IMR-90 (cell line): ENCODE measurements at regions not wholly inside any gene's neighbourhood (a gene's known extent, or its start where the extent isn't known, plus 50 kb on each side); places are given as distances from the start of the nearest gene placed in this dataset.

Experiments
- ATAC-seq: fragments of 200-7000 bp; cut with Tn5 transposase; 2 replicates; pipeline ENCODE4 v1.9.1; 2020; ENCODE audit warnings: low read depth, mild to moderate bottlenecking, moderate library complexity
- BruUV-seq: library from RNA; stranded (reverse); fragments of 400-500 nt; replicated peaks from 2 replicates; lab custom pipeline; 2021; lab: Mats Ljungman, UMichigan
- CTCF ChIA-PET: fragments of 300-600 bp; formaldehyde crosslinking; extraction: SDS; loops from one replicate; lab custom pipeline; 2021; ENCODE audit warnings: antibody characterized with exemption; lab: Yijun Ruan, JAX
- POLR2A ChIA-PET: fragments of 300-600 bp; sonication (Branson Sonifier 250); formaldehyde crosslinking; loops from one replicate; lab custom pipeline; 2022; ENCODE audit warnings: antibody characterized with exemption; ENCODE audit not compliant: unreplicated experiment; lab: Charles Lee
- DNase-seq: peaks from one replicate; pipeline ENCODE4 v3.0.0; 2013
- H2AFZ ChIP-seq: replicated peaks from 2 replicates; pipeline ENCODE3; 2013; ENCODE audit warnings: low read length, mild to moderate bottlenecking; ENCODE audit not compliant: poor library complexity
- H2AK5ac ChIP-seq: 2 replicates; pipeline ENCODE4 v1.6.1; 2013; ENCODE audit warnings: low read depth, low read length, inconsistent platforms
- H2AK9ac ChIP-seq: replicated peaks from 2 replicates; pipeline ENCODE3; 2013; ENCODE audit warnings: mild to moderate bottlenecking, low read depth, low read length, moderate library complexity; ENCODE audit not compliant: poor library complexity
- H2BK120ac ChIP-seq: 2 replicates; pipeline ENCODE4 v1.6.1; 2013; ENCODE audit warnings: low read depth, low read length, inconsistent platforms
- H2BK15ac ChIP-seq: 3 replicates; pipeline ENCODE4 v1.6.1; 2013; ENCODE audit warnings: low read depth, low read length, inconsistent platforms
- H2BK20ac ChIP-seq: 2 replicates; pipeline ENCODE4 v1.6.1; 2013; ENCODE audit warnings: low read depth, mild to moderate bottlenecking, inconsistent platforms, low read length, moderate library complexity
- H2BK5ac ChIP-seq: 2 replicates; pipeline ENCODE4 v1.6.1; 2013; ENCODE audit warnings: mild to moderate bottlenecking, low read depth, low read length, inconsistent platforms; ENCODE audit not compliant: poor library complexity, severe bottlenecking
- H3K14ac ChIP-seq: replicated peaks from 2 replicates; pipeline ENCODE4 v1.6.1; 2013; ENCODE audit warnings: low read depth, low read length, inconsistent platforms
- H3K18ac ChIP-seq: 2 replicates; pipeline ENCODE4 v1.6.1; 2013; ENCODE audit warnings: low read depth, low read length, control low read depth
- H3K23ac ChIP-seq: 2 replicates; pipeline ENCODE4 v1.6.1; 2013; ENCODE audit warnings: low read depth, low read length, inconsistent platforms
- H3K27ac ChIP-seq: 2 replicates; pipeline ENCODE4 v1.5.1; 2013; ENCODE audit warnings: mild to moderate bottlenecking, control low read depth, low read length; ENCODE audit not compliant: insufficient read depth
- H3K27me3 ChIP-seq: 2 replicates; pipeline ENCODE4 v1.6.1; 2013; ENCODE audit warnings: low read length; ENCODE audit not compliant: control insufficient read depth, insufficient read depth
- H3K36me3 ChIP-seq: 2 replicates; pipeline ENCODE4 v1.6.1; 2013; ENCODE audit warnings: low read length, mixed read lengths; ENCODE audit not compliant: control insufficient read depth, insufficient read depth
- H3K4ac ChIP-seq: 2 replicates; pipeline ENCODE4 v1.6.1; 2013; ENCODE audit warnings: low read depth, low read length, inconsistent platforms
- H3K4me1 ChIP-seq: 2 replicates; pipeline ENCODE4 v1.6.1; 2013; ENCODE audit warnings: low read length, mixed read lengths; ENCODE audit not compliant: control insufficient read depth, insufficient read depth
- H3K4me2 ChIP-seq: 2 replicates; pipeline ENCODE4 v1.6.1; 2013; ENCODE audit warnings: low read depth, mild to moderate bottlenecking, control low read depth, low read length, moderate library complexity
- H3K4me3 ChIP-seq: 2 replicates; pipeline ENCODE4 v1.5.1; 2013; ENCODE audit warnings: low read depth, mild to moderate bottlenecking, control low read depth, low read length, moderate library complexity; ENCODE audit not compliant: insufficient read depth
- H3K56ac ChIP-seq: 2 replicates; pipeline ENCODE4 v1.6.1; 2013; ENCODE audit warnings: low read length, inconsistent platforms; ENCODE audit not compliant: insufficient read depth; ENCODE audit errors: extremely low read depth
- H3K79me1 ChIP-seq, 2 experiments: 2 replicates each; pipeline ENCODE4 v1.6.1; 2013; ENCODE audit warnings: low read length in 2 of 2, inconsistent platforms in 1 of 2, low read depth in 1 of 2
- H3K9ac ChIP-seq: 2 replicates; pipeline ENCODE4 v1.6.1; 2013; ENCODE audit warnings: low read depth, low read length, control low read depth
- H3K9me1 ChIP-seq: 2 replicates; pipeline ENCODE4 v1.6.1; 2013; ENCODE audit warnings: low read length, inconsistent platforms; ENCODE audit not compliant: insufficient read depth
- H3K9me3 ChIP-seq: 2 replicates; pipeline ENCODE4 v1.6.1; 2013; ENCODE audit warnings: low read length; ENCODE audit not compliant: control insufficient read depth, insufficient read depth
- H4K20me1 ChIP-seq: 2 replicates; pipeline ENCODE4 v1.6.1; 2013; ENCODE audit warnings: low read length, inconsistent platforms; ENCODE audit not compliant: insufficient read depth
- H4K5ac ChIP-seq: 2 replicates; pipeline ENCODE4 v1.6.1; 2013; ENCODE audit warnings: mild to moderate bottlenecking, low read depth, low read length, control low read depth
- H4K8ac ChIP-seq, 2 experiments: 2 replicates each; pipeline ENCODE4 v1.6.1; 2013; ENCODE audit warnings: low read depth in 2 of 2, low read length in 2 of 2, control low read depth in 1 of 2, inconsistent platforms in 1 of 2
- H4K91ac ChIP-seq: 2 replicates; pipeline ENCODE4 v1.6.1; 2013; ENCODE audit warnings: low read depth, low read length, inconsistent platforms; ENCODE audit not compliant: insufficient read depth
- CEBPB ChIP-seq: IDR thresholded peaks from 2 replicates; pipeline ENCODE4 v1.6.1; 2012; ENCODE audit warnings: low read depth, low read length, improper control_type of control experiment
- CHD1 ChIP-seq: IDR thresholded peaks from 2 replicates; pipeline ENCODE4 v1.6.1; 2012; ENCODE audit warnings: low read depth, low read length, improper control_type of control experiment
- MAZ ChIP-seq: IDR thresholded peaks from 2 replicates; pipeline ENCODE4 v1.6.1; 2012; ENCODE audit warnings: low read depth, mild to moderate bottlenecking, low read length, improper control_type of control experiment, moderate library complexity, borderline replicate concordance
- NFE2L2 ChIP-seq: fragments of 150-350 bp; IDR thresholded peaks from 2 replicates; pipeline ENCODE4 v1.6.1; 2016; ENCODE audit warnings: low read depth, mild to moderate bottlenecking, low read length
- WGBS, 2 experiments: methylation state at CpG; one replicate each; pipeline versions ENCODE4 v1.1.5 to v1.1.7; 2013; ENCODE audit warnings: missing lambda C conversion rate in 2 of 2; ENCODE audit not compliant: insufficient read length in 1 of 2; ENCODE audit errors: extremely low coverage in 2 of 2; 5-methylcytosine and 5-hydroxymethylcytosine counted together
- dilution Hi-C: fragments of 300-500 bp; cut with HindIII; formaldehyde crosslinking; loops from one replicate; pipeline ENCODE4 v1.14.3; 2018; ENCODE audit warnings: low sequenced_read_pairs; ENCODE audit not compliant: unreplicated experiment
- in situ Hi-C: fragments of 300-500 bp; cut with MboI; formaldehyde crosslinking; loops from 3 replicates; pipeline ENCODE4 v1.14.3; 2019; ENCODE audit warnings: low sequenced_read_pairs, inconsistent platforms, mixed read lengths
- intact Hi-C: fragments of 100-400 bp; cut with micrococcal nuclease; formaldehyde crosslinking; loops from 2 replicates; pipeline ENCODE4 v1.10.0; 2022

GRCh38 chr18:64695851-64696553, 547.1 kb upstream of the LINC00305 start:
- H3K27me3 ChIP-seq: no peaks in the 10 kb centered on the region

More at GRCh38 chr18:64695851-64696553, 547.1 kb upstream of the LINC00305 start:
- intact Hi-C loops (loop anchor here (10.0 kb wide), 1 partner anchor 529 kb away; no protein-coding TSS in a partner anchor), in situ Hi-C loops (no loop called here), dilution Hi-C loops (no loop called here)
- DNase-seq (no peak), ATAC-seq (no peak)
- Histone ChIP-seq H2AK9ac (no peak overlapping the region), H3K36me3 (no peaks in the 10 kb centered on the region), H3K56ac (no peak overlapping the region), H3K9ac (no peak overlapping the region), H2BK15ac (no peak overlapping the region), H3K4me1 (no peaks in the 10 kb centered on the region), H3K4ac (no peak overlapping the region), H2BK20ac (no peak overlapping the region), H4K5ac (no peak overlapping the region), H2BK5ac (no peak overlapping the region), H4K8ac (no peak overlapping the region), H3K79me1 (no peaks in the 10 kb centered on the region), H3K4me2 (no peak overlapping the region), H4K91ac (no peak overlapping the region), H3K27ac (no peak overlapping the region), H2AFZ (no peak overlapping the region), H2AK5ac (no peak overlapping the region), H3K4me3 (no peak overlapping the region), H2BK120ac (no peak overlapping the region), H3K9me3 (peaks cover 2% of the 10 kb centered on the region), H3K9me1 (no peaks in the 10 kb centered on the region), H3K23ac (no peak overlapping the region), H4K20me1 (no peaks in the 10 kb centered on the region), H3K18ac (no peak overlapping the region), H3K14ac (no peak overlapping the region)
- CTCF ChIA-PET: no interaction called here
- POLR2A ChIA-PET: no interaction called here
- WGBS, 2 experiments: no CpG with 5 or more reads among the region's 9 CpGs
- TF ChIP-seq MAZ: no peak
- no peak for TF ChIP-seq CHD1
- TF ChIP-seq CEBPB: no peak
- no peak for TF ChIP-seq NFE2L2
- no TSS peak for BruUV-seq
